ENCODE measurements at regions not wholly inside any gene's neighbourhood (a gene's known extent, or its start where the extent isn't known, plus 50 kb on each side); places are given as distances from the start of the nearest gene placed in this dataset.

DNA sequence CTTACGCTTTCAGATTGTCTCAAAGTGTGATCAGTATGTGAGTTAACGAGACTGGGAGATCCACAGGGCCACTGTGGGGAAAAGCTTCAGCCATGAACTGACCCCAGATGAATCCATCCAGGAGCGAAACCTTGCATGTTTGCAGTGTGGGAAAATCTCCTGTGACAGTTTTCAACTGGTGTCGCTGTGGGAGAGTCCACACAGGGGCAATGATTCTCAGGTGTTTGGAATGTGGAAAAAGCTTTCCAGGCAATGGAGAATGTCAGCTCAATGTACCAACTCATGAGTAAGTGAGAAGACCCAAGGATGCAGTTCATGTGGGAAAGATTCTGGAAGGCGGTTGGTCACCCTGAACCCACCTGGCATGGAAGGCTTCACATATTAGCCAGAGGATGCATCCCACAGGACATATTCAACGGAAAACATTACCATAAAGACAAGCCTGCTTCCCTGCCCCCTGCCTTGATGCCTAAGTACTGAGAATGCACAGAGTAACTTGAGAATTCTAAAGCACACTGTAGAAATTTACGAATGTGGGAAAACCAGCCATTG, 204.1 kb upstream of the BMPER start:
- DNase-seq (ENCODE audit: low read depth in 2 of 2): no peak

GRCh38 chr7:33701927-33702326, 203.4 kb upstream of the BMPER start:
- no peak for DNase-seq (ENCODE audit: low read depth in 2 of 2)

GRCh38 chr7:33702514-33703054, 202.8 kb upstream of the BMPER start:
- DNase-seq (ENCODE audit: low read depth in 2 of 2): no peak

GRCh38 chr7:33705333-33705833, 200.0 kb upstream of the BMPER start:
- DNase-seq (ENCODE audit: low read depth in 2 of 2): no peak

GRCh38 chr7:33706186-33706585, 199.2 kb upstream of the BMPER start:
- no peak for DNase-seq (ENCODE audit: low read depth in 2 of 2)

- DNase-seq (ENCODE audit: low read depth in 2 of 2): no peak
Measured at GRCh38 chr7:33706771-33707200, 198.6 kb upstream of the BMPER start.

DNA sequence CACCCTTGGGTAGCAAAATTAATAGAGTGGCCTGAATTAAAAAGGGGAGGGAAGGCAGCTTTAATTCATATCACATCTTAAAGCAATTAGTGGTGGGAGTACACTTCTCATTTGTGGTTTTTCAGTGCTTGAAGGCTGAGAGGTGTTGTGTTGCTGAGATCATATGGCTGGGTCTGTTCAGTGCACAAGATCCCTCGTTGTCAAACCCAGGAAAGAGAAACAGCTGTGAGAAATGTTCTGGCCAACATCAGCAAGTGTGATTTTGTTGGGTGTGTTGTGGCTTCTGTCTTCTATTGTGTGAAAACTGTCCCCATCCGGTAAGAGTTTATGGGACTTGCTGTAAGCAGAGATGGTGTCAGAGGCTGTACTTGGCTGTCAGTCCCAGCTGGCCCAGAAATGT, 197.9 kb upstream of the BMPER start:
- DNase-seq (ENCODE audit: low read depth in 2 of 2): no peak

DNA sequence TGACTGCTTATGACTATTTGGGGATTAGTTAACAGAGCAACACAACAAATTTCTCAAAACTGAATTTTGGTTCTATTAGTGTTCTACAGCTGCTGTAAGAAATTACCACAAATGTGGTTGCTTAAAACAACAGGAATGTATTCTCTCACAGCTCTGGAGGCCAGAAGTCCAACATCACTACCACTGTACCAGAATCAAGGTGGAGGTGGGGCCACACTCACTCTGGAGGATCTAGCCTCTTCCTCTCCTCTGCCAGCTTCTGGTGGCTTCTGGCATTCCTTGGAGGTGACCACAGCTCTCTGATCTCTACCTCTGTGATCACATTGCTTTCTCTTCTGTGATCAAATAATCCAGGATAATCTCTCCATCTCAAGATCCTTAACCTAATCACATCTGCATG, 194.7 kb upstream of the BMPER start:
- DNase-seq (ENCODE audit: low read depth in 2 of 2): no peak

GRCh38 chr7:33711231-33712019, 193.9 kb upstream of the BMPER start:
- no peak for DNase-seq (ENCODE audit: low read depth in 2 of 2)

DNA sequence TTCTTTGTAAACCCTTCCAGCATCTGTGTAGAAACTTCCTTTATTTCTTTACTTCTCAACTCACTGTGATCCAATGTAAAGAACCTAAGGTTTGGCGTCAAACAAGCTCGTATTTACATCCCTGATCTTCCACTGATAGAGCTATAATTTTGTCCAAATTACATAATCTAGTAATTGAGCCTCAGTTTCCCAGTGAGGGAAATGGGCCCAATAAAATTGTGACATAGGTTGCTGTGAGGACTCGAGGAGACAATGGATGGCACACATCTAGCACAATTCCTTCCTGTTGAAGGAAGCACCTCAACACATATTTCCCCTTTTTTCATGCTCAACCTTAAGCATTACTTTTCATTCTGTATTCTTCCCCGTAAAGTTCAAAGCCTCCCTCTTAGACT, 193.3 kb upstream of the BMPER start:
- DNase-seq (ENCODE audit: low read depth in 2 of 2): no peak

DNA sequence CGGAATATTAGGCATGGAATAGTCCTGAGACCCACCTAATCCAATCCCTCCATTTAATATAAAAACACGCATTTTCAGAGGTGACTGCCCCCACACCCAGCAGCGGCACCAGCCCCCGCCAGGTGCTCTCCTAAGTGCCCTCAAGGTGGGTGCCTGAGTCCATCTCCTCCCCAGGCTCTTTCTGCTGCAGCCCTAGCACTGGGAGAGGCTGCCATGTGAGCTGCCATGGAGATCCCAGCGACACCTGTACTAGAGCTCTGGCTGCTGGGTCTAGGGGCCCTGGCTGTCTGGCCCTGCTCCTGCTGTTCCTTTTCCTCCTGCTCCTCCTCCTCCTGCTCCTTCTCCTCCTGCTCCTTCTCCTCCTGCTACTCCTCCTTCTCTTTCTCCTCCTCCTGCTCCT, 191.1 kb upstream of the BMPER start:
- DNase-seq (ENCODE audit: low read depth in 2 of 2): no peak

DNA sequence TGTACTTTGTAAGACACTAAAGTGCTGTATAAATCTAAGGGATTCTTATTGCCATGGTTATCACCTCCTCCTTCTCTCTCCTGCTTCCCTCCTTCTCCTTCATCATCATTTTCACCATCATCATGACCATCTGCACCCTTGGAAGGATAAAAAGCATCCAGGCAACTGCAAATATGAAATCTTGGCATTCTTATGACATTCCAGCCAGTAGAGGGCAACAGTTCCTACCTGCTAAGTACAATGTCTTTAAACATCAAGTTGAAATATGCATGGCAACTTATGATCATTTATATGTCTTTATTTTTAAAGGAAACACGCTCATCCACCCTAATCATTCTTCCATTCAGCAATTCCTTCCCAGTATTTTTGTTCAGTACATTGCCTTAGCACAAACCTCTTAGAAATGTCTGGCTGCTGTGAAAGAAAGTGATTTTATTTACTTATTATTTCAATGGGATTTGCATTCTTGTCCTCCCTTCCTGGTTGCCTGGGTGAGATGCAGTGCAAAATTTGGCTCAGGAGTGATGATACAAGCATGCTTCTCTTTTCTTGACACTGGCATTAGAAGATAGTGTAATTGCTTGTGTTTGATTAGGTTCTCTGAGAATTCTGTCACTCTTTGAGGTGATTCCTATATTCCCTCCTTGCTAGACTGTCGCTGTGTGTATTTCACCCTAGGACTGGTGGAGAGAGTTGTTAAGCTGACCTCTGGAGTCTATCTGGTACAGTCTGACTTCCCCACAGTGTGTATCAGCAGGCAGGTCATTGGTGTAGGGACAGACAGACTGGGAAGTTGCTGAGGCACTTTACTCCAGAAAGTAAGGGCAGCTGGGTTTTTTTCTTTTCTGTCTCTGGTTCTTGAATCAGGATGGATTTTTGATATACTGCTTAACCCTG, 188.5 kb upstream of the BMPER start:
- no peak for DNase-seq (ENCODE audit: low read depth in 2 of 2)

DNA sequence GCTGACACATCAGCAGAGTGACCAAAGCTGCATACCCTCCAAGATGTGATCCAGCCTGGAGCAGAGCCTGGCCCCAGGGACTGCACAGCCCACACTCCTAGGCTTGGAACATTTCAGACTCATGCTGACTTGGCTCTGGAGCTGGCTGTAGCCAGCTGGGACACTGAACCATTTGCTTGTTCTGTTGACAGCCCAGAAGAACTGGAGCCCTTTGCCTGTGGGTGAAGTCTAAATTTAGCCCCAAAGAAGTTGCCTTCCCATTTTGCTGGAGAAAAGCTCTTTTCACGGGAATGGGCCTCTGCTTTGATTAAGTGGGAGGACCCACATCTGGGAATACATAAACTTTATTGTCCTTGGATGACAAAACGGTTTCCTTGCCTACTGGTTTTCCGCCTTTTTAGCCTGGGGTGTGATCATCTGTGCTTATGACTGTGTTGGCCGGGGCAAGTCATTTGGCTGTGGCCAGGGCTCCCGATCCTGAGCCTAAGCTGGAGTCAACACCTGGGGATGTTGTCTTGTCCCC, 186.2 kb upstream of the BMPER start:
- DNase-seq (ENCODE audit: low read depth in 2 of 2): no peak

DNA sequence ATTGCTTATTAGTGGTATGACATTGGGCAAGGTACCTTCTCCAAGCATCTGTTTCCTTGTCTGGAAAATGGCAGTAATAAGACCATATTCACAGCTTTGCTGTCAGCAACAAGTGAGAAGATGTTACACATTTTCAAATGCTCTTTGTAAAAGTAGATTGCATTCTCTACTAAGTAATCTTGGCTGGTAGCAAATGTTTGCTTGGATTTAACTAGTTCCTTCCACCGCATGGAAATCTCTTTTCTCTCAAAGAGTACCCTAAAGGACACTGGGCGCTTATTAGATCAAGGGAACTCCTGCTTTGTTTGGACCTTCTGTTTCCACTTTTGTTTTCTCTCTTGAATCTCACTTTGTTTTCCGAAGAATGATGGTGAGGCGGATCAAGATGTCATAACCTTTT, 185.2 kb upstream of the BMPER start:
- no peak for DNase-seq (ENCODE audit: low read depth in 2 of 2)

GRCh38 chr7:33720870-33721269, 184.5 kb upstream of the BMPER start:
- no peak for DNase-seq (ENCODE audit: low read depth in 2 of 2)

- no peak for DNase-seq (ENCODE audit: low read depth in 2 of 2)
Measured at GRCh38 chr7:33721895-33722294, 183.4 kb upstream of the BMPER start.

- no peak for DNase-seq (ENCODE audit: low read depth in 2 of 2)
Measured at GRCh38 chr7:33722383-33723101, 182.8 kb upstream of the BMPER start.

- no peak for DNase-seq (ENCODE audit: low read depth in 2 of 2)
Measured at GRCh38 chr7:33724201-33724600, 181.1 kb upstream of the BMPER start.

DNA sequence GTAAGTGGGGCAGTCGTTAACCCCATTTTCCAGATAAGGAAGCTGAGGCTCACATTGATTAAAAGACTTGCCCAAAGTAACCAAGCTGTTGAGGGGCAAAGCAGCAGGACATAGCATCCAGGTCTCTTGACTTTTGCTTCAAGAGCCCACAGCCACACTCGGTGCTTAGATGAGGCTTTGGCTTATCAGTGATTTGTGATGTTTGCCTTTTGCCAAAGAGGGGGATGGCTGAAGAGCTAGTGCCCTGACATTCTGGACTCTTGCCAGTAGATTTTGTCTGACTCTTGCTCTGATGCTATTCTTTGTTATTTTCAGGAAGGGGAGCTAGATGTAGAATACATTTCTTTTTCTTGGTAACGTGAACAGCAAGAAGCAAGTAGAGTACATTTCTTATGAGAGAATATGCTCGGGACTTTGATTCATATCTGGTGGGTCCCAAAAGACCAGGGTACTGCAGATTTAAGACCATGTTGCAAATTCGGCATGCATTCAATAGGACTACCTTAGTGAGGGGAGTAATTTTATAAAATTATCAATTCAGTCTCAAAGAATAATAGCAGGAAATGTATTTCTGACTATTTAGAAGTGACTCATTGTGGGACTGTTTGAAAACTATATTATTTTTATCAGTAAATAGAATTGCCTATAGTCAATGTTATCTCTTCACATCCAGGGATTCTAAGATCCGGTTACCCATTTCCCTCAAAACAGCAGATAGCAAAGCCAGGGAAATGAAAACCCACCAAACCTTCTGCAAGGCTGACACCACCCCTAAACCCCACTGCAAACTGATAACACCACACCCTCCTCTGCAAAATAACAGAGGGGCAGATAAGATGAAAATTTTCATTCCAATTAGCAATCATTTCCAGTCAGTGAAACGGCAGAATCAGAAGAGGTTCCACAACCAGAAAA, 180.0 kb upstream of the BMPER start:
- no peak for DNase-seq (ENCODE audit: low read depth in 2 of 2)

- no peak for DNase-seq (ENCODE audit: low read depth in 2 of 2)
Measured at GRCh38 chr7:33726582-33726981, 178.8 kb upstream of the BMPER start.
